ENCODE measurements at regions not wholly inside any gene's neighbourhood (a gene's known extent, or its start where the extent isn't known, plus 50 kb on each side); places are given as distances from the start of the nearest gene placed in this dataset.

DNA sequence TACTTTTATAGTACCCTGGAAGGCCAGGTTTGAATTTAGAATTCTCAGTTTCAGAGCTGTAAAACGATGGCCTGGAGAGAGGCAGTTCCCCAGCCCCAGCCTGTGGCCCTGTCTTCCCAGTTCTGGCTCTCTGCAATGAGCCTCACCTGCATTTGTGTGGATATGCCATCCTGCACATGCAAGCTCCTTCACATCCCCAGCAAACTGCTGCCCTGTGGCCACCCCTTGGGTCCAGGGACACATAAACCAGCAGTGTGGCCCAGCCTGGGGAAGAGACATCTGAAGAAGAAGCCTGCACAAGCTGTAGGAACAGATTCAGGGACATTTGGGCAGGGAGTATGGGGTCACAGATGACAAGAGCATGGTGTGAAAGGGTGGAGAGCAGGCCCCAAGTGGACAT, 174.3 kb upstream of the CRY1 start:
- peaks cover 24% of the 10 kb centered on the region for H3K9me3 Mint-ChIP-seq
- no peak for DNase-seq
- H3K27ac Mint-ChIP-seq = no peak overlapping the region
- H3K4me1 Mint-ChIP-seq (ENCODE audit: low read depth) = no peaks in the 10 kb centered on the region
- no peaks in the 10 kb centered on the region for H3K36me3 Mint-ChIP-seq (ENCODE audit: low read depth)
- peaks cover 2% of the 10 kb centered on the region; the same call in 1 of the 2 replicates for H3K27me3 Mint-ChIP-seq (ENCODE audit: insufficient read depth)
- no peak for TF ChIP-seq CTCF (IDR thresholded peaks at IDR 0.05)
- H3K4me3 Mint-ChIP-seq = no peak overlapping the region

DNA sequence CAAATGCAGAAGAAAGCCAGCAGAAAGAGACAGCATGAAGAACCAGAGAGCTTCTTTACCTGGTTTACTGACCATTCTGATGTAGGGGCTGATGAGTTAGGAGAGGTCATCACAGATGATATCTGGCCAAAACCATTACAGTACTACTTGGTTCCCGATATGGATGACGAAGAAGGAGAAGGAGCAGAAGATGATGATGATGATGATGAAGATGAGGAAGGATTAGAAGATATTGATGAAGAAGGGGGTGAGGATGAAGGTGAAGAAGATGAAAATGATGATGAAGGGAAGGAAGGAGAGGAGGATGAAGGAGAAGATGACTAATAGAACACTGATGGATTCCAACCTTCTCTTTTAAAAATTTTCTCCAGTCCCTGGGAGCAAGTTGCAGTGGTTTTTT, 178.2 kb upstream of the CRY1 start:
- no peak overlapping the region for H3K27ac Mint-ChIP-seq
- no peak for TF ChIP-seq CTCF (IDR thresholded peaks at IDR 0.05)
- no peaks in the 10 kb centered on the region for H3K4me1 Mint-ChIP-seq (ENCODE audit: low read depth)
- H3K27me3 Mint-ChIP-seq (ENCODE audit: insufficient read depth) = peaks cover 2% of the 10 kb centered on the region; the same call in 1 of the 2 replicates
- no peaks in the 10 kb centered on the region for H3K36me3 Mint-ChIP-seq (ENCODE audit: low read depth)
- no peak overlapping the region for H3K4me3 Mint-ChIP-seq
- peaks cover 19% of the 10 kb centered on the region for H3K9me3 Mint-ChIP-seq
- DNase-seq = no peak

DNA sequence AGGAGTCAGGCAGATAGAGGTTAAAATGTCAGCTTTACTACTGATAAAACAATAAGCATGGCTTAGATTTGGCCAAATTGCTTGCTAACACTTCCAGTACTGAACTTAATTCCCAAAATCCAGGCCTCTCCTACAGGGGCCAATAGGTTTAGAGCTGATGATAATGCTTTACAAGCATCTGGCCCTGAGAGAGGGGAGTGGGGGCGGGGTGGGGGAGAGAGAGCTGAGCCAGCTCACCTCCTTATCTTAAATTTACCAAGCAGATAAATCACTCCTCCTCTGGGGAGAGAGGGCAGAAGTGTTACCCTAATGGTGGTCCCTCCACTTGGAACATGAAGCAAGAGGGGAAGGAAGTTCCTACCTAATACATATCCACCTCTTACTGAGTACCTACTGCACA, 182.2 kb upstream of the CRY1 start:
- Mint-ChIP-seq H3K4me3 (no peak overlapping the region), H3K36me3 (ENCODE audit: low read depth) (no peaks in the 10 kb centered on the region), H3K27me3 (ENCODE audit: insufficient read depth) (no peaks in the 10 kb centered on the region), H3K27ac (no peak overlapping the region), H3K4me1 (ENCODE audit: low read depth) (peaks cover 7% of the 10 kb centered on the region), H3K9me3 (peaks cover 9% of the 10 kb centered on the region)
- no peak for DNase-seq
- TF ChIP-seq CTCF (IDR thresholded peaks at IDR 0.05) = no peak

DNA sequence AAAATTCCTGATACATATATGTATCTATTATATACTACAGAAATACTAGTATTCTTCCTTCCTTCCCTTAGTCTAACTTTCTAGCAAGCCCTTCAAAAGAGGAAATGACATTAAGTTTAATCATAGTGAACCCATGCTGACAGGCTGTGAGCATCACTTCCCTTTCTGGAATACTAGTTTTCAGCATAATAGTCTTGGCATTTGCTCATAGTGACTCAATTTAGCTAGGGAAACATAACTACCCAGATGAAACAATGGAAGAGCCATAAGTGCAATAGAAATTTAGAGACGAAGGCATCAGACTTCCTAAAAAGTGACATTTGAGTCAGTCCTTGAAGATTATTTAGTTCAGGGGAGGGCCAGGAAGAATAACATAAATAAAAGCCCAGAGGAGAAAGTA, 184.5 kb upstream of the CRY1 start:
- Mint-ChIP-seq H3K36me3 (ENCODE audit: low read depth) (no peaks in the 10 kb centered on the region), H3K9me3 (peaks cover 14% of the 10 kb centered on the region), H3K4me3 (no peak overlapping the region), H3K4me1 (ENCODE audit: low read depth) (peaks cover 7% of the 10 kb centered on the region), H3K27ac (no peak overlapping the region), H3K27me3 (ENCODE audit: insufficient read depth) (0 out of 2 replicates have a peak, but pooled peaks cover 1% of the 10 kb centered on the region)
- no peak for TF ChIP-seq CTCF (IDR thresholded peaks at IDR 0.05)
- DNase-seq = no peak

GRCh38 chr12:107282628-107283027, 189.3 kb upstream of the CRY1 start:
- no peak overlapping the region for H3K27ac Mint-ChIP-seq
- peaks cover 13% of the 10 kb centered on the region for H3K9me3 Mint-ChIP-seq
- H3K27me3 Mint-ChIP-seq (ENCODE audit: insufficient read depth) = 0 out of 2 replicates have a peak, but pooled peaks cover 1% of the 10 kb centered on the region
- H3K4me3 Mint-ChIP-seq = no peak overlapping the region
- no peaks in the 10 kb centered on the region for H3K36me3 Mint-ChIP-seq (ENCODE audit: low read depth)
- H3K4me1 Mint-ChIP-seq (ENCODE audit: low read depth) = peaks cover 6% of the 10 kb centered on the region
- no peak for DNase-seq
- TF ChIP-seq CTCF (IDR thresholded peaks at IDR 0.05) = no peak

- DNase-seq = no peak
- Mint-ChIP-seq H3K9me3 (peaks cover 12% of the 10 kb centered on the region), H3K4me3 (no peak overlapping the region), H3K4me1 (ENCODE audit: low read depth) (no peaks in the 10 kb centered on the region), H3K36me3 (ENCODE audit: low read depth) (no peaks in the 10 kb centered on the region), H3K27ac (no peak overlapping the region), H3K27me3 (ENCODE audit: insufficient read depth) (0 out of 2 replicates have a peak, but pooled peaks cover 1% of the 10 kb centered on the region)
- TF ChIP-seq CTCF (IDR thresholded peaks at IDR 0.05) = no peak
These were observed 190.3 kb upstream of the CRY1 start for GRCh38 chr12:107283652-107284051.
